Thoracic aorta (tissue), 2 donors: ENCODE measurements at regions not wholly inside any gene's neighbourhood (a gene's known extent, or its start where the extent isn't known, plus 50 kb on each side); places are given as distances from the start of the nearest gene placed in this dataset.

Source experiments
- ATAC-seq: fragments of 150-250 bp; one replicate; pipeline ENCODE4 v1.8.0; 2017; ENCODE audit warnings: low read depth; ENCODE audit not compliant: insufficient number of reproducible peaks, low FRiP score
- DNase-seq: peaks from one replicate; pipeline ENCODE4 v3.0.0-alpha.2; 2020; ENCODE audit warnings: low spot score
- H3K27ac ChIP-seq, 2 donors: fragments of 200-600 bp; sonication (generic); 1 replicate in 1 of 2; 2 replicates in 1 of 2; pipeline ENCODE4 v1.5.1; 2016; ENCODE audit warnings: mild to moderate bottlenecking in 2 of 2, moderate library complexity in 2 of 2
- H3K27me3 ChIP-seq: fragments of 200-600 bp; sonication (generic); replicated peaks from 2 replicates; pipeline ENCODE4 v1.6.0; 2016; ENCODE audit warnings: mild to moderate bottlenecking; ENCODE audit not compliant: insufficient read depth
- H3K36me3 ChIP-seq: fragments of 200-600 bp; sonication (generic); one replicate; pipeline ENCODE4 v1.5.1; 2016
- H3K4me1 ChIP-seq, 2 donors: fragments of 200-600 bp; sonication (generic); 1 replicate in 1 of 2; 2 replicates in 1 of 2; pipeline versions ENCODE4 v1.5.1 to v1.6.0; 2016; ENCODE audit warnings: low read depth in 2 of 2, mild to moderate bottlenecking in 1 of 2; ENCODE audit not compliant: control insufficient read depth in 1 of 2
- H3K4me3 ChIP-seq: fragments of 200-600 bp; sonication (generic); 2 replicates; pipeline ENCODE4 v1.5.1; 2016; ENCODE audit warnings: mild to moderate bottlenecking
- H3K9me3 ChIP-seq: fragments of 200-600 bp; sonication (generic); 2 replicates; pipeline ENCODE4 v1.5.1; 2016
- TF ChIP-seq, protein P1 (sequence below): fragments of 200-600 bp; sonication (generic); IDR thresholded peaks from one replicate; pipeline ENCODE4 v1.5.1; 2019; ENCODE audit warnings: antibody characterized with exemption

DNA sequence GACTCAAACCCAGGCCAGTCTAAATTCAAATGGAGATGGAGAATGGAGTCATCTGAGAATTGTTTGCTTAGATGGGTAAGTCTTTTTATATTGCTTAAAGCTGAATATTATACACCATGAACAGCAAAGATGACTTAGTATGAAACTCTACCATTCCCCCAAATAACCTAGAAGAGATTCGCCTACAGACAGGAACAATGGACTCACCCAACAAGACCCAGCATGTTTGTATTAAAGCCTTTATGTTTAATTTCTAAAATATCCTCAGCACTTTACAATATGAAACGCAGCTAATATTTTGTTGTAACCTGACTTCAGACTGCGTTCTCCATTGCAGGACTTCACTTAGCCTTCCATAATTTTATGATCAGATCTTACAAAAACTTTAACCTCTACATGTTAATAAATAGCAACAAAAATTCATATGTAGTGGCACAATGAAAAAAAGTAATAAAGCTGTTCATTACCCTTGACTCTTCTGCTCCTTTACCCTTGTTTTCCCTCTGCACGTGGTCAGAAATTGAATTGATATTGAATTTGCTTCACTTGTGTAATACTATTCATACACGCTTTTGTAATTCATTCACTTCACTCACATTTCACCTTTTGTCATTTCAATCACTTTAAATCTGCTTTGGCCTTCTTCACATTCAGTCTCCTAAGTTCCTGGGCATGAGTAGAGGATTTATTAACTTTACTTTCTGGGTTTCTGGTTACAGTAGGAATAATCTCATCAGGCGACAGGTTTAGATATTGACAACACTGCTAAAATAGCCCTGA, 177.3 kb upstream of the PTBP2 start:
- no peak for DNase-seq
- no peak overlapping the region for H3K4me3 ChIP-seq
- no peak overlapping the region for H3K27ac ChIP-seq
- no peak for ATAC-seq
- H3K27me3 ChIP-seq, result no peaks in the 10 kb centered on the region
- H3K36me3 ChIP-seq, result no peaks in the 10 kb centered on the region
- H3K4me1 ChIP-seq, result peaks cover 4 to 8% of the 10 kb centered on the region in 2 donors
- TF ChIP-seq, protein P1, sequence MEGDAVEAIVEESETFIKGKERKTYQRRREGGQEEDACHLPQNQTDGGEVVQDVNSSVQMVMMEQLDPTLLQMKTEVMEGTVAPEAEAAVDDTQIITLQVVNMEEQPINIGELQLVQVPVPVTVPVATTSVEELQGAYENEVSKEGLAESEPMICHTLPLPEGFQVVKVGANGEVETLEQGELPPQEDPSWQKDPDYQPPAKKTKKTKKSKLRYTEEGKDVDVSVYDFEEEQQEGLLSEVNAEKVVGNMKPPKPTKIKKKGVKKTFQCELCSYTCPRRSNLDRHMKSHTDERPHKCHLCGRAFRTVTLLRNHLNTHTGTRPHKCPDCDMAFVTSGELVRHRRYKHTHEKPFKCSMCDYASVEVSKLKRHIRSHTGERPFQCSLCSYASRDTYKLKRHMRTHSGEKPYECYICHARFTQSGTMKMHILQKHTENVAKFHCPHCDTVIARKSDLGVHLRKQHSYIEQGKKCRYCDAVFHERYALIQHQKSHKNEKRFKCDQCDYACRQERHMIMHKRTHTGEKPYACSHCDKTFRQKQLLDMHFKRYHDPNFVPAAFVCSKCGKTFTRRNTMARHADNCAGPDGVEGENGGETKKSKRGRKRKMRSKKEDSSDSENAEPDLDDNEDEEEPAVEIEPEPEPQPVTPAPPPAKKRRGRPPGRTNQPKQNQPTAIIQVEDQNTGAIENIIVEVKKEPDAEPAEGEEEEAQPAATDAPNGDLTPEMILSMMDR, result no peak
- H3K9me3 ChIP-seq, result no peaks in the 10 kb centered on the region

DNA sequence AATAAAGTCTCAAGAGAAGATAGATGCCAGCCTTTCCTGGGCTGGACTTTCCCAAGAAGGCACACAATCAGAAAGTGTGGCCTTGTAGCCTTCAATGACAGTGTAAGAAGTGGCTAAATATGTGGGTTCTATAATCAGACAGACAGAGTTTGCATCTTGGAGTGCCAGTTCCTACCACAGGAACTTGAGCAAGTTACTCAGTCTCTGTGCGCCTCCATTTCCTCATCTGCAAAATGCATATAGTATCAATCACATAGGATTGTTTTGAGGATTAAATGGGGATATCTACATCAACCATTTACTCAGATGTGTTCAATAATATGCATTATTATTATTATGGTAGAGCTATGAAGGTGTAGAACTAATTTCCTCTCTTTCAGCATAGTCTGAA, 176.8 kb upstream of the PTBP2 start:
- Histone ChIP-seq H3K36me3 (no peaks in the 10 kb centered on the region), H3K27me3 (no peaks in the 10 kb centered on the region), H3K4me1 (peaks cover 0 to 2% of the 10 kb centered on the region in 2 donors), H3K4me3 (no peak overlapping the region), H3K27ac (no peak overlapping the region), H3K9me3 (no peaks in the 10 kb centered on the region)
- ATAC-seq (no peak), DNase-seq (no peak)
- TF ChIP-seq, protein P1, result no peak

DNA sequence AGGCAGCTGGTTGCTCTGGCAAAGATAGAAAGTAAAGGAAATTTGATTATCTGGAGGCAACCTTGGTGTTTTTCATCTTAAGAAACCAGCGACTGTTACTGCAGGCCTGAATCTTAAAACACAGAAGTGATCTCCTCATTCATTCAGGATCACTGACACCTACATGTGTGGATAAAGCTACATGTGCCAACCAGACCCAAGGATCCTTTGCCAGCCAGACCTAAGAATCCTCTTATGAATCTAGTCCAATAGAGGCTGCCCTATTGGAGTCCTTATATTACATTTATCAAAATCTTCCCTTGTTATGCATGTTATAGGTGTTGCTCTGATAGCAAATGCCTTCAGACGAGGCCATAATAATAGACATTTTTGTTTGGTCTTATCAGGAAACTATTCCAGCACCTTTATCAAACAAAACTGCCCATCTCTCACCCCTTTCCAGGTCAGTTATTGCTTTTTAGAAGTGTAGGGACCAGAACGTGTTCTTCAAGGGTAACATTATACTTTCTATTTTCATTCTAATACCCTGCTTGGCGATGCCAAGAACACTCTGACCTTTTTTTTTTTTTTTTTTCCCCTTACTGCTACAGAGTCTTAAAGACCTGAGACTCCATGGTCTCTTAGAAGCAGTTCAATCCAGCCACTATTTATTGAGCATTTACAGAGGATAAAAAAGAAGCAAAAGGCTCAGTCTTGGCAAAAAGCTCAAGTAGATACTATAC, 175.5 kb upstream of the PTBP2 start:
- Histone ChIP-seq H3K27ac (no peak overlapping the region), H3K9me3 (no peaks in the 10 kb centered on the region), H3K4me1 (no peaks in the 10 kb centered on the region), H3K27me3 (no peaks in the 10 kb centered on the region), H3K4me3 (no peak overlapping the region), H3K36me3 (no peaks in the 10 kb centered on the region)
- DNase-seq, result no peak
- no peak for ATAC-seq
- TF ChIP-seq, protein P1, result no peak

DNA sequence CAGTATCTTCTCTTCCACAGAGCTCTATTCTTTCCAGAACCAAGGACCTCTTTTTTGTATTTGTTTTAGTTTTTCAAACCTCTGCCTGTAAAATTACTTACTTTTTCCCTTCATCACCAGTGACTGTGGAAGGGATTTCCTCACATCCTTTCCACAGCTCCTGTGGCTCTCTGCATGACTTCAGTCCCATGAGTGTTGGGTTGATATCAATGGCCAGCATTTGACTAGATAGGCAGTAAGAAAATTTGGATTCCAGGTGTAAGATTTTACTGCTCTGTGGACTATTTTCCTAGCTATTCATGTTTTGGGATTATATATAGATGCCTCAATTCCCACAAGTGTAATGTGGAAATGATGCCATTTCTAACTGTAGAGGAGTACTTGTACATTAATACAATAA, 171.5 kb upstream of the PTBP2 start:
- ATAC-seq, result no peak
- Histone ChIP-seq H3K4me3 (no peak overlapping the region), H3K9me3 (no peaks in the 10 kb centered on the region), H3K36me3 (no peaks in the 10 kb centered on the region), H3K27ac (no peak overlapping the region), H3K27me3 (no peaks in the 10 kb centered on the region), H3K4me1 (no peaks in the 10 kb centered on the region)
- no peak for DNase-seq
- TF ChIP-seq, protein P1, result no peak

DNA sequence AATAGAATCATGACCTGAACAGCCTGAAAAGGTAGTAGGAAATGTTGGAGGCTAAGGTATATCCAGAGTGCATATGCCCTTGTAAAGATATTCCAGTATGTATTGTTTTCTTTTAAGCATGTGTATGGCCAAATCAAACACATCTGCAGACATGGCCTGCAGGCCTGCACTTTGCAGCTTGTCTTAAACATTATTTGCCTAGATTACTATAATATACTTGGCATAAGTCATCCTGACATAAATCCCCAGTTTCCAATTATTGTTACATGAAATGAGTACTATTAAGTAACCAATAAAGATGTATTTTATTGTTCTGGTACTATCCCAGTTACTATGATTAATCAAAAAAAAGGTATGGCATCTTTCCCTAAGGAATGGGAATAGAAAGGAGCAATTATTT, 169.1 kb upstream of the PTBP2 start:
- no peak overlapping the region for H3K4me3 ChIP-seq
- DNase-seq, result no peak
- no peaks in the 10 kb centered on the region for H3K9me3 ChIP-seq
- no peak overlapping the region for H3K27ac ChIP-seq
- TF ChIP-seq, protein P1, result no peak
- no peaks in the 10 kb centered on the region for H3K4me1 ChIP-seq
- H3K36me3 ChIP-seq, result no peaks in the 10 kb centered on the region
- ATAC-seq, result no peak
- H3K27me3 ChIP-seq, result no peaks in the 10 kb centered on the region
